ENCODE measurements at regions not wholly inside any gene's neighbourhood (a gene's known extent, or its start where the extent isn't known, plus 50 kb on each side); places are given as distances from the start of the nearest gene placed in this dataset.

- no peak for TF ChIP-seq EZH2 (IDR thresholded peaks at IDR 0.05; ENCODE audit: low read length, missing control alignments)
- TF ChIP-seq CTCF (conservative IDR thresholded peaks at IDR 0.05 in 1 of 2, IDR thresholded peaks at IDR 0.05 in 1 of 2; ENCODE audit: low read depth in 1 of 2, low read length in 2 of 2), result no peak
Measured at GRCh38 chr18:11304928-11305327, 155.6 kb upstream of the PIEZO2 start.
